OCI-LY1 (cell line): ENCODE measurements at regions not wholly inside any gene's neighbourhood (a gene's known extent, or its start where the extent isn't known, plus 50 kb on each side); places are given as distances from the start of the nearest gene placed in this dataset.

Source experiments
- H2AFZ ChIP-seq: fragments of 200-600 bp; sonication (generic), shearing (Covaris generic); 2 replicates; pipeline ENCODE4 v1.6.0; 2014; ENCODE audit warnings: antibody characterized with exemption, mild to moderate bottlenecking, low read length
- H3F3A ChIP-seq: fragments of 200-600 bp; sonication (generic), shearing (Covaris generic); 2 replicates; pipeline ENCODE4 v1.6.0; 2014; ENCODE audit warnings: mild to moderate bottlenecking, antibody characterized with exemption, low read length, moderate library complexity; ENCODE audit not compliant: insufficient read depth
- H3K27ac ChIP-seq: fragments of 200-600 bp; sonication (generic); 2 replicates; pipeline ENCODE4 v1.5.1; 2014; ENCODE audit warnings: low read length, mixed run types, mild to moderate bottlenecking, low read depth; ENCODE audit not compliant: poor library complexity, severe bottlenecking
- H3K27me3 ChIP-seq: fragments of 200-600 bp; sonication (generic); 2 replicates; pipeline ENCODE4 v1.6.0; 2014; ENCODE audit warnings: antibody characterized with exemption, mild to moderate bottlenecking, low read length, moderate library complexity; ENCODE audit not compliant: insufficient read depth
- H3K36me3 ChIP-seq: fragments of 200-600 bp; sonication (generic); 2 replicates; pipeline ENCODE4 v1.6.1; 2014; ENCODE audit warnings: mild to moderate bottlenecking, antibody characterized with exemption, low read length, moderate library complexity, mixed read lengths; ENCODE audit not compliant: insufficient read depth
- H3K4me1 ChIP-seq: fragments of 200-600 bp; sonication (generic); 2 replicates; pipeline ENCODE4 v1.5.1; 2014; ENCODE audit warnings: mild to moderate bottlenecking, low read length, moderate library complexity; ENCODE audit not compliant: insufficient read depth, severe bottlenecking
- H3K4me2 ChIP-seq: fragments of 200-600 bp; sonication (generic), shearing (Covaris generic); 2 replicates; pipeline ENCODE4 v1.6.1; 2014; ENCODE audit warnings: low read length
- H3K4me3 ChIP-seq: fragments of 200-600 bp; sonication (generic); 2 replicates; pipeline ENCODE4 v1.5.1; 2014; ENCODE audit warnings: low read length, low read depth, mild to moderate bottlenecking, mixed read lengths; ENCODE audit not compliant: poor library complexity, severe bottlenecking
- H3K79me2 ChIP-seq: fragments of 200-600 bp; shearing (Covaris generic); 2 replicates; pipeline ENCODE4 v1.6.1; 2016; ENCODE audit warnings: mixed run types, low read length, mixed read lengths; ENCODE audit not compliant: insufficient read depth
- H3K9ac ChIP-seq: fragments of 200-600 bp; sonication (generic), shearing (Covaris generic); 2 replicates; pipeline ENCODE4 v1.6.1; 2014; ENCODE audit warnings: mild to moderate bottlenecking, low read length, mixed read lengths
- H3K9me2 ChIP-seq: fragments of 200-600 bp; sonication (generic), shearing (Covaris generic); 2 replicates; pipeline ENCODE4 v1.6.1; 2014; ENCODE audit warnings: low read depth, mild to moderate bottlenecking, low read length, mixed read lengths
- H3K9me3 ChIP-seq: fragments of 200-600 bp; shearing (Covaris generic); 2 replicates; pipeline ENCODE4 v1.6.1; 2014; ENCODE audit warnings: low read length, mixed read lengths
- H4K20me1 ChIP-seq: fragments of 200-600 bp; sonication (generic), shearing (Covaris generic); 2 replicates; pipeline ENCODE4 v1.6.0; 2016; ENCODE audit warnings: mild to moderate bottlenecking, low read length; ENCODE audit not compliant: insufficient read depth
- EZH2 ChIP-seq: fragments of 200-600 bp; sonication (generic), shearing (Covaris generic); IDR thresholded peaks from 2 replicates; pipeline ENCODE4 v1.8.0; 2017; ENCODE audit warnings: borderline replicate concordance, mixed run types, mild to moderate bottlenecking, antibody characterized with exemption, low read length, moderate library complexity, mixed read lengths
- TF ChIP-seq, protein P1 (sequence below): fragments of 200-600 bp; sonication (generic), shearing (Covaris generic); IDR thresholded peaks from 2 replicates; pipeline ENCODE4 v1.5.1; 2017; ENCODE audit warnings: mild to moderate bottlenecking, antibody characterized with exemption, low read length, moderate library complexity, mixed read lengths

- Histone ChIP-seq H3K4me3 (no peak overlapping the region), H3K27ac (no peak overlapping the region), H3F3A (no peaks in the 10 kb centered on the region)
Observed at GRCh38 chr4:114537352-114537751, 61.3 kb upstream of the UGT8 start.

DNA sequence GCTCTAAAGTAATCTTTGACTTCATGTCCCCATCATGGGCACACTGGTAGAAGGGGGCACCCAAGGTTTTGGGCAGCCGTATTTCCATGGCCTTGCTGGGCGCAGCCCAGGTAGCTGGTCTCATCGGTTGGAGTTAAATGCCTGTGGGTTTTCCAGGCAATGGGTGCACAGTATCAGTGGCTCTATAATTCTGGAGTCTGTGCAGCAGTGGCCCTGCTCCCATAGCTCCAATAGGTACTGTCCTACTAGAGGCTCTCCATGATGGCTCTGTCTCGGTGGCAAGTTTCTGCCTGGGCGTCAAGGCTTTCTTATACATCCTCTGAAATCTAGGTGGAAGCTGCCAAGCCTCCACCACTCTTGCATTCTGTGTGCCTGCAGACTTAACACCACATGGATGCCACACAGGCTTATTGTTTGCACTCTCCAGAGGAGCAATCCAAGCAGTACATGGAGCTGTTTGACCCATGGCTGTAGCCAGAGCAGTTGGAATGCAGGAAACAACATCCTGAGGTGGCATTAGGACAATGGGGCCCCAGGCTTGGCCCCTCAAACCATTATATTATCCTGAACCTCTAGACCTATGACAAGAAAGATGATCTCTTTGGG, 60.5 kb upstream of the UGT8 start:
- Histone ChIP-seq H3K79me2 (no peaks in the 10 kb centered on the region), H4K20me1 (no peaks in the 10 kb centered on the region), H3K4me2 (no peak overlapping the region), H3K4me3 (no peak overlapping the region), H3K36me3 (no peaks in the 10 kb centered on the region), H3K9ac (no peak overlapping the region), H3K9me2 (no peaks in the 10 kb centered on the region), H3K4me1 (no peaks in the 10 kb centered on the region), H2AFZ (no peak overlapping the region), H3K9me3 (no peaks in the 10 kb centered on the region), H3F3A (no peaks in the 10 kb centered on the region), H3K27ac (no peak overlapping the region), H3K27me3 (no peaks in the 10 kb centered on the region)
- no peak for TF ChIP-seq EZH2
- TF ChIP-seq, protein P1, sequence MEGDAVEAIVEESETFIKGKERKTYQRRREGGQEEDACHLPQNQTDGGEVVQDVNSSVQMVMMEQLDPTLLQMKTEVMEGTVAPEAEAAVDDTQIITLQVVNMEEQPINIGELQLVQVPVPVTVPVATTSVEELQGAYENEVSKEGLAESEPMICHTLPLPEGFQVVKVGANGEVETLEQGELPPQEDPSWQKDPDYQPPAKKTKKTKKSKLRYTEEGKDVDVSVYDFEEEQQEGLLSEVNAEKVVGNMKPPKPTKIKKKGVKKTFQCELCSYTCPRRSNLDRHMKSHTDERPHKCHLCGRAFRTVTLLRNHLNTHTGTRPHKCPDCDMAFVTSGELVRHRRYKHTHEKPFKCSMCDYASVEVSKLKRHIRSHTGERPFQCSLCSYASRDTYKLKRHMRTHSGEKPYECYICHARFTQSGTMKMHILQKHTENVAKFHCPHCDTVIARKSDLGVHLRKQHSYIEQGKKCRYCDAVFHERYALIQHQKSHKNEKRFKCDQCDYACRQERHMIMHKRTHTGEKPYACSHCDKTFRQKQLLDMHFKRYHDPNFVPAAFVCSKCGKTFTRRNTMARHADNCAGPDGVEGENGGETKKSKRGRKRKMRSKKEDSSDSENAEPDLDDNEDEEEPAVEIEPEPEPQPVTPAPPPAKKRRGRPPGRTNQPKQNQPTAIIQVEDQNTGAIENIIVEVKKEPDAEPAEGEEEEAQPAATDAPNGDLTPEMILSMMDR = no peak

More at GRCh38 chr4:114537352-114537751, 61.3 kb upstream of the UGT8 start:
- Histone ChIP-seq H3K9me3 (no peaks in the 10 kb centered on the region), H3K36me3 (no peaks in the 10 kb centered on the region), H2AFZ (no peak overlapping the region), H3K9me2 (no peaks in the 10 kb centered on the region), H3K79me2 (no peaks in the 10 kb centered on the region), H3K4me2 (no peak overlapping the region), H4K20me1 (no peaks in the 10 kb centered on the region), H3K4me1 (no peaks in the 10 kb centered on the region), H3K9ac (no peak overlapping the region), H3K27me3 (no peaks in the 10 kb centered on the region)
- no peak for TF ChIP-seq EZH2
- TF ChIP-seq, protein P1 = no peak

- H2AFZ ChIP-seq = no peak overlapping the region
- no peaks in the 10 kb centered on the region for H3K27me3 ChIP-seq
- no peaks in the 10 kb centered on the region for H3K9me2 ChIP-seq
- H3K27ac ChIP-seq = no peak overlapping the region
- no peak overlapping the region for H3K9ac ChIP-seq
- no peak overlapping the region for H3K4me3 ChIP-seq
- no peaks in the 10 kb centered on the region for H3K79me2 ChIP-seq
- no peaks in the 10 kb centered on the region for H4K20me1 ChIP-seq
- no peak for TF ChIP-seq EZH2
- TF ChIP-seq, protein P1 = no peak
- H3K4me2 ChIP-seq = no peak overlapping the region
- no peaks in the 10 kb centered on the region for H3K4me1 ChIP-seq
- no peaks in the 10 kb centered on the region for H3K36me3 ChIP-seq
- no peaks in the 10 kb centered on the region for H3K9me3 ChIP-seq
- H3F3A ChIP-seq = no peaks in the 10 kb centered on the region
Observed at GRCh38 chr4:114539985-114540384, 58.6 kb upstream of the UGT8 start.
